GM23338 (cell line): ENCODE measurements at regions not wholly inside any gene's neighbourhood (a gene's known extent, or its start where the extent isn't known, plus 50 kb on each side); places are given as distances from the start of the nearest gene placed in this dataset.

Experiments
- ATAC-seq: fragments of 200-7000 bp; cut with Tn5 transposase; 3 replicates; pipeline ENCODE4 v1.9.1; 2020
- DNase-seq: peaks from one replicate; pipeline ENCODE4 v3.0.0-alpha.2; 2015; ENCODE audit warnings: low spot score
- H2AFZ ChIP-seq: fragments of 200-600 bp; sonication (generic); 2 replicates; pipeline ENCODE4 v1.8.0; 2016; ENCODE audit warnings: antibody characterized with exemption, mild to moderate bottlenecking, moderate library complexity
- H3F3A ChIP-seq: fragments of 200-600 bp; sonication (generic); replicated peaks from 2 replicates; pipeline ENCODE4 v1.8.0; 2017; ENCODE audit warnings: antibody characterized with exemption, mixed run types, low read depth
- H3K27ac ChIP-seq: fragments of 200-600 bp; sonication (generic); 2 replicates; pipeline ENCODE4 v1.6.1; 2016; ENCODE audit warnings: low read depth
- H3K27me3 ChIP-seq: fragments of 200-600 bp; sonication (generic); 2 replicates; pipeline ENCODE4 v1.8.0; 2016; ENCODE audit warnings: mild to moderate bottlenecking, mixed run types, moderate library complexity; ENCODE audit not compliant: insufficient read depth
- H3K36me3 ChIP-seq: fragments of 200-600 bp; sonication (generic); 2 replicates; pipeline ENCODE4 v1.8.0; 2016; ENCODE audit warnings: mild to moderate bottlenecking; ENCODE audit not compliant: insufficient read depth
- H3K4me1 ChIP-seq: fragments of 200-600 bp; sonication (generic); 2 replicates; pipeline ENCODE4 v1.8.0; 2016; ENCODE audit warnings: mild to moderate bottlenecking, moderate library complexity; ENCODE audit not compliant: insufficient read depth
- H3K4me2 ChIP-seq: fragments of 200-600 bp; sonication (generic); 2 replicates; pipeline ENCODE4 v1.7.1; 2017; ENCODE audit warnings: mixed run types
- H3K4me3 ChIP-seq: fragments of 200-600 bp; sonication (generic); 2 replicates; pipeline ENCODE4 v1.6.1; 2016; ENCODE audit warnings: mixed run types
- H3K79me2 ChIP-seq: fragments of 200-600 bp; sonication (generic); replicated peaks from 2 replicates; pipeline ENCODE4 v1.8.0; 2017; ENCODE audit warnings: mild to moderate bottlenecking; ENCODE audit not compliant: insufficient read depth
- H3K9me2 ChIP-seq: fragments of 200-600 bp; sonication (generic); 2 replicates; pipeline ENCODE4 v1.8.0; 2017; ENCODE audit not compliant: insufficient read depth
- H4K20me1 ChIP-seq: fragments of 200-600 bp; sonication (generic); replicated peaks from 2 replicates; pipeline ENCODE4 v1.8.0; 2017; ENCODE audit warnings: mild to moderate bottlenecking; ENCODE audit not compliant: insufficient read depth
- H3K27ac Mint-ChIP-seq: 2 replicates; pipeline ENCODE4 v1.8.0; 2020; ENCODE audit warnings: inconsistent platforms, mild to moderate bottlenecking, moderate library complexity, mixed read lengths
- H3K27me3 Mint-ChIP-seq: 3 replicates; pipeline ENCODE4 v1.8.0; 2022; ENCODE audit warnings: low read depth, mild to moderate bottlenecking, moderate library complexity, mixed read lengths, inconsistent platforms; ENCODE audit not compliant: insufficient read depth, poor library complexity
- H3K36me3 Mint-ChIP-seq: 3 replicates; pipeline ENCODE4 v1.8.0; 2021; ENCODE audit warnings: low read depth, mild to moderate bottlenecking, inconsistent platforms, moderate library complexity, mixed read lengths
- H3K4me1 Mint-ChIP-seq: 3 replicates; pipeline ENCODE4 v1.8.0; 2020; ENCODE audit warnings: mild to moderate bottlenecking, inconsistent platforms, mixed read lengths
- H3K4me3 Mint-ChIP-seq: 3 replicates; pipeline ENCODE4 v1.8.0; 2021; ENCODE audit warnings: moderate library complexity, mild to moderate bottlenecking, inconsistent platforms, mixed read lengths
- H3K9me3 Mint-ChIP-seq: 3 replicates; pipeline ENCODE4 v1.8.0; 2020; ENCODE audit warnings: moderate library complexity, mild to moderate bottlenecking, inconsistent platforms, mixed read lengths
- EZH2 ChIP-seq: fragments of 200-600 bp; sonication (generic); IDR thresholded peaks from one replicate; pipeline ENCODE4 v1.8.0; 2017; ENCODE audit warnings: antibody characterized with exemption, mild to moderate bottlenecking, low read depth; ENCODE audit not compliant: unreplicated experiment
- EZH2phosphoT487 ChIP-seq: fragments of 200-600 bp; sonication (generic); IDR thresholded peaks from one replicate; pipeline ENCODE4 v1.8.1; 2018; ENCODE audit warnings: antibody characterized with exemption; ENCODE audit not compliant: unreplicated experiment
- JUNB ChIP-seq: IDR thresholded peaks from one replicate; pipeline ENCODE4 v1.6.1; 2016; ENCODE audit warnings: antibody characterized with exemption; ENCODE audit not compliant: unreplicated experiment
- NANOG ChIP-seq: IDR thresholded peaks from 2 replicates; pipeline ENCODE4 v1.6.1; 2016; ENCODE audit warnings: antibody characterized with exemption, borderline replicate concordance
- POLR2AphosphoS5 ChIP-seq: IDR thresholded peaks from 2 replicates; pipeline ENCODE4 v1.6.1; 2016; ENCODE audit warnings: antibody characterized with exemption, low read depth
- ZNF331 ChIP-seq: fragments of 250-450 bp; sonication (Bioruptor Pico); IDR thresholded peaks from 2 replicates; pipeline ENCODE4 v1.5.0; 2020; ENCODE audit warnings: low read depth, mild to moderate bottlenecking, moderate library complexity
- ZNF462 ChIP-seq: fragments of 250-450 bp; sonication (Bioruptor Pico); IDR thresholded peaks from 2 replicates; pipeline ENCODE4 v1.5.0; 2020; ENCODE audit warnings: mild to moderate bottlenecking, moderate library complexity

- Histone ChIP-seq H3K4me1 (no peaks in the 10 kb centered on the region), H3K79me2 (no peaks in the 10 kb centered on the region), H3K36me3 (no peaks in the 10 kb centered on the region), H3K27ac (no peak overlapping the region), H3K4me2 (no peak overlapping the region), H3K4me3 (no peak overlapping the region), H3K9me2 (no peaks in the 10 kb centered on the region; the same call in 1 of the 2 replicates), H3K27me3 (no peaks in the 10 kb centered on the region), H4K20me1 (no peaks in the 10 kb centered on the region), H2AFZ (no peak overlapping the region), H3F3A (no peaks in the 10 kb centered on the region)
- peaks cover 9% of the 10 kb centered on the region for H3K27me3 Mint-ChIP-seq
- no peak overlapping the region for H3K4me3 Mint-ChIP-seq
- no peak overlapping the region for H3K27ac Mint-ChIP-seq
- H3K9me3 Mint-ChIP-seq: peaks cover 4% of the 10 kb centered on the region; the same call in 2 of the 3 replicates
- DNase-seq (no peak), ATAC-seq (no peak)
- no peak for TF ChIP-seq ZNF462 (CRISPR knock-in tag)
- TF ChIP-seq NANOG: no peak
- TF ChIP-seq ZNF331 (CRISPR knock-in tag): no peak
- H3K36me3 Mint-ChIP-seq: peaks cover 6% of the 10 kb centered on the region; the same call in 1 of the 3 replicates
- peaks cover 9% of the 10 kb centered on the region; the same call in 2 of the 3 replicates for H3K4me1 Mint-ChIP-seq
These were observed 346.1 kb upstream of the CDH4 start for GRCh38 chr20:60905919-60906318.

GRCh38 chr20:60906555-60906954 lies 345.5 kb upstream of the CDH4 start:
- no peak for ATAC-seq
- H3K4me3 ChIP-seq: no peak overlapping the region
- no peak overlapping the region for H3K4me2 ChIP-seq
- no peaks in the 10 kb centered on the region for H4K20me1 ChIP-seq
- H3K4me1 ChIP-seq: no peaks in the 10 kb centered on the region
- H3K9me2 ChIP-seq: no peaks in the 10 kb centered on the region; the same call in 1 of the 2 replicates
- no peak overlapping the region for H2AFZ ChIP-seq
- H3F3A ChIP-seq: no peaks in the 10 kb centered on the region
- peaks cover 7% of the 10 kb centered on the region for H3K27me3 Mint-ChIP-seq
- no peak overlapping the region for H3K4me3 Mint-ChIP-seq
- H3K9me3 Mint-ChIP-seq: peaks cover 4% of the 10 kb centered on the region; the same call in 2 of the 3 replicates
- no peaks in the 10 kb centered on the region for H3K27me3 ChIP-seq
- no peaks in the 10 kb centered on the region for H3K36me3 ChIP-seq
- H3K27ac ChIP-seq: no peak overlapping the region
- DNase-seq: no peak
- H3K27ac Mint-ChIP-seq: no peak overlapping the region
- H3K79me2 ChIP-seq: no peaks in the 10 kb centered on the region
- peaks cover 6% of the 10 kb centered on the region; the same call in 1 of the 3 replicates for H3K36me3 Mint-ChIP-seq
- H3K4me1 Mint-ChIP-seq: peaks cover 9% of the 10 kb centered on the region; the same call in 2 of the 3 replicates
- no peak for TF ChIP-seq POLR2AphosphoS5
- no peak for TF ChIP-seq EZH2phosphoT487
- TF ChIP-seq ZNF462 (CRISPR knock-in tag): no peak
- no peak for TF ChIP-seq NANOG
- no peak for TF ChIP-seq EZH2
- TF ChIP-seq JUNB: no peak
